HCT116 (cell line): ENCODE measurements at regions not wholly inside any gene's neighbourhood (a gene's known extent, or its start where the extent isn't known, plus 50 kb on each side); places are given as distances from the start of the nearest gene placed in this dataset.
"Not testable (repeated sequence)": the region's sequence is repeated elsewhere in the genome, so short reads cannot be mapped to it uniquely, and the experiment has no call there.

Source experiments
- ATAC-seq: fragments of 200-7000 bp; cut with Tn5 transposase; 2 replicates; pipeline ENCODE4 v1.9.1; 2020; ENCODE audit warnings: mild to moderate bottlenecking, moderate library complexity
- BruUV-seq: library from RNA; stranded (reverse); fragments of 400-500 nt; replicated peaks from 2 replicates; lab custom pipeline; 2021; lab: Mats Ljungman, UMichigan
- CTCF ChIA-PET: fragments of 300-600 bp; sonication (Branson Sonifier 250); formaldehyde crosslinking; loops from one replicate; lab custom pipeline; 2021; ENCODE audit warnings: antibody characterized with exemption; lab: Charles Lee
- POLR2A ChIA-PET: fragments of 300-600, 350-600 bp; sonication (Branson Sonifier 250); formaldehyde crosslinking; loops from one replicate; lab custom pipeline; 2021; ENCODE audit warnings: antibody characterized with exemption; lab: Charles Lee
- RAD21 ChIA-PET, 2 experiments: fragments of 300-600 bp; sonication (Branson Sonifier 250); formaldehyde crosslinking; loops; one replicate each; lab custom pipeline; 2023; ENCODE audit warnings: low total read pairs in 2 of 2; ENCODE audit not compliant: uncharacterized antibody in 2 of 2, unreplicated experiment in 2 of 2, low non-redundant PET in 1 of 2; lab: Charles Lee
- DNase-seq: peaks from one replicate; pipeline ENCODE4 v3.0.0-alpha.2; 2010; ENCODE audit warnings: low read depth, low spot score
- H2AFZ ChIP-seq: fragments of 200-600 bp; shearing (Covaris generic), sonication (generic); 2 replicates; pipeline ENCODE4 v1.6.1; 2017; ENCODE audit warnings: low read depth, mixed run types, mixed read lengths, antibody characterized with exemption, low read length; ENCODE audit not compliant: poor library complexity, severe bottlenecking
- H3K27ac ChIP-seq: 2 replicates; pipeline ENCODE4 v1.5.1; 2012; ENCODE audit warnings: low read depth, low read length
- H3K27me3 ChIP-seq: fragments of 200-600 bp; sonication (generic); 2 replicates; pipeline ENCODE4 v1.6.1; 2016; ENCODE audit warnings: mixed run types, low read length, mixed read lengths; ENCODE audit not compliant: insufficient read depth
- H3K36me3 ChIP-seq, 2 experiments: fragments of 200-500 bp in 1 of 2; fragments of 200-600 bp in 1 of 2; sonication (Bioruptor generic) in 1 of 2; sonication (generic) in 1 of 2; 2 replicates each; pipeline versions ENCODE4 v1.5.1 to v1.6.1; 2014 to 2016; ENCODE audit warnings: low read length in 2 of 2, inconsistent platforms in 1 of 2, mixed read lengths in 1 of 2, mixed run types in 1 of 2; ENCODE audit not compliant: insufficient read depth in 2 of 2, control insufficient read depth in 1 of 2
- H3K4me1 ChIP-seq, 2 experiments: fragments of 200-600 bp in 1 of 2; sonication (generic) in 1 of 2; 2 replicates each; pipeline versions ENCODE4 v1.5.1 to v1.6.1; 2012 to 2017; ENCODE audit warnings: low read length in 2 of 2, inconsistent platforms in 1 of 2, mild to moderate bottlenecking in 1 of 2, mixed read lengths in 1 of 2, mixed run types in 1 of 2, moderate library complexity in 1 of 2; ENCODE audit not compliant: insufficient read depth in 2 of 2, control insufficient read depth in 1 of 2
- H3K4me2 ChIP-seq: fragments of 200-600 bp; sonication (generic); 2 replicates; pipeline ENCODE4 v1.6.1; 2017; ENCODE audit warnings: mixed run types, low read length, mixed read lengths
- H3K4me3 ChIP-seq, 2 experiments: fragments of 200-600 bp in 1 of 2; sonication (generic) in 1 of 2; replicated peaks in 1 of 2; 2 replicates each; pipeline ENCODE4 v1.5.1; 2011 to 2016; ENCODE audit warnings: low read length in 2 of 2, control low read depth in 1 of 2, low read depth in 1 of 2, mild to moderate bottlenecking in 1 of 2, mixed read lengths in 1 of 2, mixed run types in 1 of 2
- H3K79me2 ChIP-seq: fragments of 200-600 bp; sonication (generic); 2 replicates; pipeline ENCODE4 v1.6.1; 2017; ENCODE audit warnings: mild to moderate bottlenecking, mixed run types, low read length, moderate library complexity, mixed read lengths; ENCODE audit not compliant: insufficient read depth
- H3K9ac ChIP-seq: fragments of 200-600 bp; sonication (generic); 2 replicates; pipeline ENCODE4 v1.6.1; 2016; ENCODE audit warnings: low read length, mixed read lengths
- H3K9me2 ChIP-seq: fragments of 200-600 bp; sonication (generic), shearing (Covaris generic); 2 replicates; pipeline ENCODE4 v1.6.1; 2017; ENCODE audit warnings: mixed run types, mild to moderate bottlenecking, moderate library complexity; ENCODE audit not compliant: insufficient read depth
- H3K9me3 ChIP-seq, 2 experiments: fragments of 200-500 bp in 1 of 2; fragments of 200-600 bp in 1 of 2; sonication (Bioruptor generic) in 1 of 2; sonication (generic) in 1 of 2; 2 replicates each; pipeline ENCODE4 v1.6.1; 2014 to 2017; ENCODE audit warnings: low read length in 2 of 2, mixed read lengths in 2 of 2, inconsistent platforms in 1 of 2, low read depth in 1 of 2, mild to moderate bottlenecking in 1 of 2, mixed run types in 1 of 2, moderate library complexity in 1 of 2; ENCODE audit not compliant: control insufficient read depth in 1 of 2, insufficient read depth in 1 of 2
- H4K20me1 ChIP-seq: fragments of 200-600 bp; sonication (generic), shearing (Covaris generic); 2 replicates; pipeline ENCODE4 v1.6.1; 2017; ENCODE audit warnings: mixed run types, mild to moderate bottlenecking, moderate library complexity; ENCODE audit not compliant: insufficient read depth
- CBX3 ChIP-seq: IDR thresholded peaks from 2 replicates; pipeline ENCODE4 v1.6.1; 2012; ENCODE audit warnings: low read depth
- EZH2 ChIP-seq: fragments of 200-600 bp; sonication (generic); IDR thresholded peaks from 2 replicates; pipeline ENCODE4 v1.6.1; 2017; ENCODE audit warnings: antibody characterized with exemption, mixed run types
- EZH2phosphoT487 ChIP-seq: fragments of 200-600 bp; IDR thresholded peaks from 2 replicates; pipeline ENCODE4 v1.6.1; 2018; ENCODE audit warnings: antibody characterized with exemption, borderline replicate concordance
- FOSL1 ChIP-seq: IDR thresholded peaks from 2 replicates; pipeline ENCODE4 v1.6.1; 2012; ENCODE audit warnings: low read depth
- JUND ChIP-seq: IDR thresholded peaks from 2 replicates; pipeline ENCODE4 v1.6.1; 2012
- MAX ChIP-seq: IDR thresholded peaks from 2 replicates; pipeline ENCODE4 v1.6.1; 2012
- POLR2A ChIP-seq: IDR thresholded peaks from 2 replicates; pipeline ENCODE4 v1.7.0; 2011; ENCODE audit warnings: borderline replicate concordance; ENCODE audit not compliant: insufficient read depth, insufficient read length; ENCODE audit errors: extremely low read depth
- POLR2AphosphoS5 ChIP-seq: IDR thresholded peaks from 2 replicates; pipeline ENCODE4 v1.6.1; 2011; ENCODE audit warnings: mild to moderate bottlenecking, low read depth, low read length, moderate library complexity
- REST ChIP-seq: IDR thresholded peaks from 2 replicates; pipeline ENCODE4 v1.6.1; 2012; ENCODE audit warnings: low read depth
- SP1 ChIP-seq: IDR thresholded peaks from 2 replicates; pipeline ENCODE4 v1.6.1; 2012; ENCODE audit warnings: low read depth
- SRF ChIP-seq: IDR thresholded peaks from 2 replicates; pipeline ENCODE4 v1.6.1; 2012; ENCODE audit warnings: low read depth
- TCF7L2 ChIP-seq: IDR thresholded peaks from 2 replicates; pipeline ENCODE4 v1.7.0; 2011; ENCODE audit warnings: borderline replicate concordance, inconsistent platforms; ENCODE audit not compliant: insufficient read depth, insufficient read length; ENCODE audit errors: extremely low read depth
- YY1 ChIP-seq: IDR thresholded peaks from 2 replicates; pipeline ENCODE4 v1.6.1; 2011; ENCODE audit warnings: low read length, low read depth, moderate library complexity, mild to moderate bottlenecking; ENCODE audit not compliant: insufficient replicate concordance; ENCODE audit errors: extremely low read depth
- ZBTB33 ChIP-seq: IDR thresholded peaks from 2 replicates; pipeline ENCODE4 v1.6.1; 2011; ENCODE audit warnings: mild to moderate bottlenecking, low read length, moderate library complexity; ENCODE audit not compliant: insufficient replicate concordance; ENCODE audit errors: extremely low read depth
- ZNF274 ChIP-seq: fragments of 200-500 bp; sonication (Bioruptor generic); IDR thresholded peaks from 2 replicates; pipeline ENCODE4 v1.6.1; 2014; ENCODE audit warnings: mild to moderate bottlenecking, low read depth, low read length, inconsistent platforms
- intact Hi-C: fragments of 100-400 bp; cut with micrococcal nuclease; formaldehyde crosslinking; loops from 2 replicates; pipeline ENCODE4 v1.10.0; 2022

- no peaks in the 10 kb centered on the region for H3K9me3 ChIP-seq
- no peaks in the 10 kb centered on the region for H3K9me2 ChIP-seq
- RAD21 ChIA-PET: no interaction called here
- intact Hi-C loops: no loop called here
- no peaks in the 10 kb centered on the region for H3K36me3 ChIP-seq
- no peak for TF ChIP-seq ZNF274
- no peak for TF ChIP-seq POLR2AphosphoS5
- no peak for TF ChIP-seq REST
- no peak for TF ChIP-seq ZBTB33
- no peak for TF ChIP-seq TCF7L2
- TF ChIP-seq EZH2phosphoT487: no peak
- no peak for TF ChIP-seq YY1
- no peak for TF ChIP-seq SRF
- no peak for TF ChIP-seq MAX
- no peak for TF ChIP-seq JUND
- TF ChIP-seq CBX3: no peak
- no peak for TF ChIP-seq POLR2A
- TF ChIP-seq SP1: no peak
- no peak for TF ChIP-seq EZH2
- no peak for TF ChIP-seq FOSL1
- no TSS peak for BruUV-seq
- DNase-seq: no peak
- CTCF ChIA-PET: no interaction called here
- H3K27ac ChIP-seq: no peak overlapping the region
- no peak overlapping the region for H3K9ac ChIP-seq
- no peak for ATAC-seq
- H4K20me1 ChIP-seq: no peaks in the 10 kb centered on the region
- POLR2A ChIA-PET: no interaction called here
- H3K4me3 ChIP-seq: no peak overlapping the region
- no peaks in the 10 kb centered on the region for H3K4me1 ChIP-seq
- no peaks in the 10 kb centered on the region for H3K27me3 ChIP-seq
- no peaks in the 10 kb centered on the region for H3K79me2 ChIP-seq
- H2AFZ ChIP-seq: no peak overlapping the region
- H3K4me2 ChIP-seq: no peak overlapping the region
Observed at GRCh38 chr15:22735781-22736180, 50.7 kb upstream of the NIPA1 start.

- H3K27ac ChIP-seq, DNase-seq, POLR2A ChIA-PET, H3K4me3 ChIP-seq, ATAC-seq, H3K4me1 ChIP-seq, H3K9me3 ChIP-seq, H3K9me2 ChIP-seq, CTCF ChIA-PET, H4K20me1 ChIP-seq, intact Hi-C loops, H3K36me3 ChIP-seq, H3K4me2 ChIP-seq, RAD21 ChIA-PET, H2AFZ ChIP-seq, H3K79me2 ChIP-seq, H3K9ac ChIP-seq, BruUV-seq, H3K27me3 ChIP-seq: not testable (repeated sequence)
Observed at GRCh38 chr15:22736200-22736599, 50.2 kb upstream of the NIPA1 start.
